Coronary artery (tissue), 2 donors: ENCODE measurements at regions not wholly inside any gene's neighbourhood (a gene's known extent, or its start where the extent isn't known, plus 50 kb on each side); places are given as distances from the start of the nearest gene placed in this dataset.
"Not testable (repeated sequence)": the region's sequence is repeated elsewhere in the genome, so short reads cannot be mapped to it uniquely, and the experiment has no call there.

Source experiments
- DNase-seq: peaks from one replicate; pipeline ENCODE4 v3.0.0-alpha.2; 2017; ENCODE audit warnings: low spot score
- H3K27ac ChIP-seq, 2 donors: fragments of 200-600 bp; sonication (generic); one replicate each; pipeline ENCODE4 v1.5.1; 2016 to 2019
- H3K4me3 ChIP-seq: fragments of 200-600 bp; sonication (generic); 2 replicates; pipeline ENCODE4 v1.5.1; 2016; ENCODE audit warnings: mild to moderate bottlenecking, moderate library complexity
- TF ChIP-seq, protein P1 (sequence below): fragments of 200-600 bp; sonication (generic); IDR thresholded peaks from one replicate; pipeline ENCODE4 v1.5.1; 2019; ENCODE audit warnings: antibody characterized with exemption

DNA sequence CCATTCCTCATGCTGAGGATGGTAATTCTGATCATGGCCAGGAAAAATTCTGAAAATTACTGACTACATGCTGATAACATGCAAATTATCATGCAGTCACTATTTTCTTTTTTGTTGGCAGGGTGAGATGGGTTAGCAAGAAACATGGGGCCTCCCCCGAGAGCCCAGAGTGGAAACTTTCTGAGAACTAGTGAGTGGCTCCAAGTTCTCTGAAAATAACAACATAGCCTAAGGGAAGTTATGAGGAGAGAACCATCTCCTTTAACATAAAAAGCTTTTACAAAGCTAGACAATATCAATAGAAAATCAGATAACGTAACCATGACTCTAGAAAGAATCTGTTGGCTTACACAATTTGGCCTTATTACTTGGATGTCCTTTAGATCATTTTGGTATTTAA lies 254.2 kb downstream of the PLOD2 start:
- TF ChIP-seq, protein P1, sequence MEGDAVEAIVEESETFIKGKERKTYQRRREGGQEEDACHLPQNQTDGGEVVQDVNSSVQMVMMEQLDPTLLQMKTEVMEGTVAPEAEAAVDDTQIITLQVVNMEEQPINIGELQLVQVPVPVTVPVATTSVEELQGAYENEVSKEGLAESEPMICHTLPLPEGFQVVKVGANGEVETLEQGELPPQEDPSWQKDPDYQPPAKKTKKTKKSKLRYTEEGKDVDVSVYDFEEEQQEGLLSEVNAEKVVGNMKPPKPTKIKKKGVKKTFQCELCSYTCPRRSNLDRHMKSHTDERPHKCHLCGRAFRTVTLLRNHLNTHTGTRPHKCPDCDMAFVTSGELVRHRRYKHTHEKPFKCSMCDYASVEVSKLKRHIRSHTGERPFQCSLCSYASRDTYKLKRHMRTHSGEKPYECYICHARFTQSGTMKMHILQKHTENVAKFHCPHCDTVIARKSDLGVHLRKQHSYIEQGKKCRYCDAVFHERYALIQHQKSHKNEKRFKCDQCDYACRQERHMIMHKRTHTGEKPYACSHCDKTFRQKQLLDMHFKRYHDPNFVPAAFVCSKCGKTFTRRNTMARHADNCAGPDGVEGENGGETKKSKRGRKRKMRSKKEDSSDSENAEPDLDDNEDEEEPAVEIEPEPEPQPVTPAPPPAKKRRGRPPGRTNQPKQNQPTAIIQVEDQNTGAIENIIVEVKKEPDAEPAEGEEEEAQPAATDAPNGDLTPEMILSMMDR = no peak
- Histone ChIP-seq H3K4me3 (no peak overlapping the region), H3K27ac (no peak overlapping the region)
- DNase-seq = no peak

DNA sequence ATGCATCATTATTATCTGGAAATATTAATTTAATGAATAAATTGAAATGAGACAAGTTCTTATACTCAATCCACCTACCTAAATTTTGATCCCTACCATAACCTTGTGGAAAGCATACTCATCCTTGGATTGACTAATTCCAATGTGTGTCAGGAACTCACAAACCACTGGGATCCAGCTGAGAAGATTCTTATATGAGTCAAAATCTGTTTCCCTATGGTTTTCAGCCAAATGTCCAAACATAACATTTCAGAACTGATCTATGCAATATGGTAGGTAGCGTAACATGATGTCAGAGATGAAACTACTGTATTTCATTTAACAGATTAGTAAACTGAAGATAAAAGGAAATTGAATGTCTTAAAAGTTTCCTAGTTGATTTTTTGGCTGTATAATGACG lies 250.0 kb downstream of the PLOD2 start:
- no peak for DNase-seq
- TF ChIP-seq, protein P1 = no peak
- no peak overlapping the region for H3K27ac ChIP-seq

DNA sequence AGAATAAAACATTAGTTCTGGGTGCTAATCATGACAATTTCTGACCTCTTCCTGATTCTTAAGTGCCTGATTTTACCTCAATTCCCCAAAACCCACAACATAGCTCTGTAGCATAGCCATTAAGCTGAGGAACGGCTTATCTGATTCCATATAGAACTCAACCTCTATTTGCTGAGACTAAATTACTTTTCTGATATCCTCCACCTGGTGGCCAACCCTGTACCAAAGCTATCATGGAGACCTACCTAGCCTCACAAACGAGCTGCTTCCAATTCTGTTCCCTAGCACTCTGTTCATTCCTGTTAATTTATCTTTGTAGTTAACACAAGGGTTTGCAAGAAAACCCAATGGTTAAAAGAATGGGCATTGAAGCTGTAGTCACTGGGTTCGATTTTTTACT lies 245.2 kb downstream of the PLOD2 start:
- Histone ChIP-seq H3K27ac (no peak overlapping the region), H3K4me3 (no peak overlapping the region)
- TF ChIP-seq, protein P1 = no peak
- no peak for DNase-seq

More for the DNA sequence above, 250.0 kb downstream of the PLOD2 start:
- no peak overlapping the region for H3K4me3 ChIP-seq

DNA sequence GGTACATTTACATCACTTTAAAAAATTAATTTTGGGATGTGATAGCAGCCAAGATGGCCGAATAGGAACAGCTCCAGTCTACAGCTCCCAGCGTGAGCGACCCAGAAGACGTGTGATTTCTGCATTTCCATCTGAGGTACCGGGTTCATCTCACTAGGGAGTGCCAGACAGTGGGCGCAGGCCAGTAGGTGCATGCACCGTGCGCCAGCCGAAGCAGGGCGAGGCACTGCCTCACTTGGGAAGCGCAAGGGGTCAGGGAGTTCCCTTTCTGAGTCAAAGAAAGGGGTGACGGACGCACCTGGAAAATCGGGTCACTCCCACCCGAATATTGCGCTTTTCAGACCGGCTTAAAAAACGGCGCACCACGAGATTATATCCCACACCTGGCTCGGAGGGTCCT lies 233.2 kb downstream of the PLOD2 start:
- DNase-seq, H3K27ac ChIP-seq, H3K4me3 ChIP-seq: not testable (repeated sequence)

DNA sequence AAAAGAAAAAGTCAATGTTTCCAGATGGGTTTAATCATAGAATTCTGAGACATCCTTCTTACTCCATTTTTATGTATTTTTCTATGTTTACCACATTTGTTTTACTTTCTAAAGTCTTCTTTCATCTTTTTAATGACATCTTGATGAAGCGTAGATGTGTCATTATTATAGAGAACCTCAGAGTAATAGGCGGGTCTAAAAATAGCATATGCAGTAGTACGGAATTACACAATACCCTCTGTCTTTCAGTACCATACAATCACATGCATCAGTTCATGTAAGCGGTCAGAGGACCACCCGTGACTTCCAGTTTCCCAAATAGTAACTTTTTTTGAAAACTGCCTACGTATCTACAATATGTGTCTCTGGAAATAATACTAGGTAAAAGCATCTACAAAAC lies 224.0 kb downstream of the PLOD2 start:
- DNase-seq = no peak
- no peak overlapping the region for H3K27ac ChIP-seq
- TF ChIP-seq, protein P1 = no peak
- no peak overlapping the region for H3K4me3 ChIP-seq

DNA sequence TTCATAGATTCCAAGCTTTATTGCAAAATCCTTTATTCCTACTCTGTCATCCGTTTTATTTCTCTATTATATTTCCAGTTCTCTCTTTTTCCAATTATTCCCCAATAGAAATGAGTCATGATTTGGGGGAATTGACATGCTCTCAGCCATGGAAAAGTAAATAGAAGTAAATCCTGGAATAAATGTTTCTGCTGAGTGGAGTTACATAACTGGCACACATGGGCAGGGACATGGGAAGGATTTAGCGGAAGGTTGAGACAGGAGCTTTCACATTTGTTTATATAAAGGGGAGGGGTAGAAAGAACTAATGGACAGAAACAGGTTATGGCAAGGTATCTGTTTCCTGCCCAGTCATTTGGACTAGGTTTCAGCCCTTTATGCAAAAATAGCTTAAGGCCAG lies 221.6 kb downstream of the PLOD2 start:
- TF ChIP-seq, protein P1 = no peak
- no peak overlapping the region for H3K4me3 ChIP-seq
- DNase-seq = no peak
- no peak overlapping the region for H3K27ac ChIP-seq

DNA sequence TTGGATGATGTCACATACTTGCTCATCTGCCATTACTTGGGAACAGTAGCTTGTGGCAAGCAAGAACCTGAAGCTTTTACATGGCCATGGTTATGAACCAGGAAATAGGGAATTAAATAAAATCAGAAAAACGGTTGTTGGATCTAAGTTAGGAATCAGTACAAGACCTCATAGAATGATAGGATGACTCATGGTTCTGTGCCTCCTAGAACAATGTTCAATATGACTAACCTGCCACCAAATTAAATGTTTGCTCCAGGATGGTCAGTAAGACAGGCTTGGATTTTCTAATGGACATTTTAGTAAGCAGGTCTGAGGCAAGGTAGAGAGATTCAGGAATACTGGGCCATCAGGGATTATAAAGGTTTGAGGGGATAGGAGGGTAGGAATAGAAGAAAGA lies 218.9 kb downstream of the PLOD2 start:
- Histone ChIP-seq H3K27ac (no peak overlapping the region), H3K4me3 (no peak overlapping the region)
- DNase-seq = no peak
- TF ChIP-seq, protein P1 = no peak

DNA sequence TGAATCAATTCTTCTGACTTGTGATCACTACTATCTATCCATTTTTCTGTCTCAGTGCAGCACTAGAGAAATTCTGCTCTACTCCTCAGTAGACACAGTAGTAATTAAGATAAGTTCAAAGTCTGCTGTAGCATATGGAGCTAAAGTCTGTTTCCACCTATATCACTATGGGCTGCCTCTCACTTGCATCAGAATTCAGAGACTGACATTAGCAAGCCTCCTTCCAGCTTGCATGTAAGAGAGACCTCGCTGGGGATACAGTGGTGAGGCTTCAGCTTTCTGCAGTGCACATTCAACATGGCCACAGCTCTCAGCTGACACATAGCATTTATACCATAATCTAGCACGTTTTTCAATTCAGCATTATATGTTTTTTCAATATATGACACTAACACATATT lies 217.0 kb downstream of the PLOD2 start:
- DNase-seq = no peak
- no peak overlapping the region for H3K27ac ChIP-seq
- H3K4me3 ChIP-seq = no peak overlapping the region
- TF ChIP-seq, protein P1 = no peak
